Gastroesophageal sphincter (tissue), 3 donors: ENCODE measurements at regions not wholly inside any gene's neighbourhood (a gene's known extent, or its start where the extent isn't known, plus 50 kb on each side); places are given as distances from the start of the nearest gene placed in this dataset.

ENCODE experiments used
- POLR2A ChIP-seq, 2 donors: fragments of 450-650 bp; IDR thresholded peaks; one replicate each; pipeline ENCODE4 v1.6.1; 2017; ENCODE audit warnings: antibody characterized with exemption in 2 of 2, mild to moderate bottlenecking in 2 of 2, moderate library complexity in 1 of 2
- TF ChIP-seq, protein P1 (sequence below), 4 experiments: fragments of 200-600 bp in 2 of 4; fragments of 450-650 bp in 2 of 4; sonication (generic) in 1 of 4; IDR thresholded peaks; one replicate each; pipeline ENCODE4 v1.5.1; 2017 to 2019; ENCODE audit warnings: antibody characterized with exemption in 4 of 4, mild to moderate bottlenecking in 2 of 4, moderate library complexity in 2 of 4

DNA sequence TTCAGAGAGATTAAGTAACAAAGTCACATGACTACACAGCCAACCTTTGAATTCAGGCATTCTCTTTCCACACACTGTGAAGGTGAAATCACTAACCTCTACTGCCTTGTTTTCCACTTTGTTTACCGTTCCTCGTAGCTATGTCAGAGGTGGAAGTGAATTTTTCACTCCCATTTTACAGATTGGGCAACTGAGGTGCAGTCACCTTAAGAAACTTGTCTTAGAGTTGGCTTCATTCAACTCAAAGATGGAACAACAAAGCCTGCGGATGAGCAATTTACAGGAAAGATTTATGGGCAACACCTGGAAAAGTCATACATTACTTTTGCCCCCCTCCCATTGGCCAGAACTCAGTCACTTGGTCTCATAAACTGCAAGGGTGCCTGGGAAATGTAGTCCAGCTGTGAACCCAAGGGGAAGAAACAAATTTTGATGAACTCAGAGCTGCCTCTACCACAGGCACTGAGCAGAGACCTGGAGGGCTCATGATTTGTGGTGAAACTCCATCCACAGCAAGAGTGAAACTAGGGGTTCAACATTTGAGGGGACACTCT is 784.6 kb upstream of the EEF2KMT start:
- TF ChIP-seq, protein P1, sequence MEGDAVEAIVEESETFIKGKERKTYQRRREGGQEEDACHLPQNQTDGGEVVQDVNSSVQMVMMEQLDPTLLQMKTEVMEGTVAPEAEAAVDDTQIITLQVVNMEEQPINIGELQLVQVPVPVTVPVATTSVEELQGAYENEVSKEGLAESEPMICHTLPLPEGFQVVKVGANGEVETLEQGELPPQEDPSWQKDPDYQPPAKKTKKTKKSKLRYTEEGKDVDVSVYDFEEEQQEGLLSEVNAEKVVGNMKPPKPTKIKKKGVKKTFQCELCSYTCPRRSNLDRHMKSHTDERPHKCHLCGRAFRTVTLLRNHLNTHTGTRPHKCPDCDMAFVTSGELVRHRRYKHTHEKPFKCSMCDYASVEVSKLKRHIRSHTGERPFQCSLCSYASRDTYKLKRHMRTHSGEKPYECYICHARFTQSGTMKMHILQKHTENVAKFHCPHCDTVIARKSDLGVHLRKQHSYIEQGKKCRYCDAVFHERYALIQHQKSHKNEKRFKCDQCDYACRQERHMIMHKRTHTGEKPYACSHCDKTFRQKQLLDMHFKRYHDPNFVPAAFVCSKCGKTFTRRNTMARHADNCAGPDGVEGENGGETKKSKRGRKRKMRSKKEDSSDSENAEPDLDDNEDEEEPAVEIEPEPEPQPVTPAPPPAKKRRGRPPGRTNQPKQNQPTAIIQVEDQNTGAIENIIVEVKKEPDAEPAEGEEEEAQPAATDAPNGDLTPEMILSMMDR (IDR thresholded peaks at IDR 0.05) = no peak
- TF ChIP-seq POLR2A (IDR thresholded peaks at IDR 0.05) = no peak
